Smooth muscle cell (in vitro differentiated cells): ENCODE measurements at regions not wholly inside any gene's neighbourhood (a gene's known extent, or its start where the extent isn't known, plus 50 kb on each side); places are given as distances from the start of the nearest gene placed in this dataset.

ENCODE experiments used
- DNase-seq: peaks from one replicate; lab custom pipeline; 2025; ENCODE audit not compliant: unreplicated experiment; lab: John Stamatoyannopoulos, UW
- H2AFZ ChIP-seq: fragments of 200-600 bp; sonication (generic); 2 replicates; pipeline ENCODE4 v1.6.0; 2016; ENCODE audit warnings: antibody characterized with exemption, low read depth, mild to moderate bottlenecking
- H3F3A ChIP-seq: fragments of 200-600 bp; sonication (generic); 2 replicates; pipeline ENCODE4 v1.6.0; 2017; ENCODE audit warnings: antibody characterized with exemption, low read depth
- H3K27ac ChIP-seq: fragments of 200-600 bp; sonication (generic); 2 replicates; pipeline ENCODE4 v1.5.1; 2016; ENCODE audit warnings: low read depth, mild to moderate bottlenecking
- H3K27me3 ChIP-seq: fragments of 200-600 bp; sonication (generic); 2 replicates; pipeline ENCODE4 v1.6.1; 2016; ENCODE audit warnings: low read depth, mild to moderate bottlenecking
- H3K36me3 ChIP-seq: fragments of 200-600 bp; sonication (generic); 2 replicates; pipeline ENCODE4 v1.5.1; 2016; ENCODE audit warnings: low read depth
- H3K4me1 ChIP-seq: fragments of 200-600 bp; sonication (generic); 2 replicates; pipeline ENCODE4 v1.5.1; 2016; ENCODE audit warnings: low read depth
- H3K4me2 ChIP-seq: fragments of 200-600 bp; sonication (generic); 2 replicates; pipeline ENCODE4 v1.6.0; 2016; ENCODE audit warnings: mild to moderate bottlenecking
- H3K4me3 ChIP-seq: fragments of 200-600 bp; sonication (generic); 2 replicates; pipeline ENCODE4 v1.5.1; 2016; ENCODE audit warnings: mild to moderate bottlenecking
- H3K79me2 ChIP-seq: fragments of 200-600 bp; sonication (generic); 2 replicates; pipeline ENCODE4 v1.6.0; 2016; ENCODE audit warnings: low read depth, mild to moderate bottlenecking
- H3K9ac ChIP-seq: fragments of 200-600 bp; sonication (generic); 2 replicates; pipeline ENCODE4 v1.6.0; 2016; ENCODE audit warnings: low read depth
- H3K9me3 ChIP-seq: fragments of 200-600 bp; sonication (generic); replicated peaks from 2 replicates; pipeline ENCODE4 v1.5.1; 2016; ENCODE audit warnings: low read depth
- H4K20me1 ChIP-seq: fragments of 200-600 bp; sonication (generic); 2 replicates; pipeline ENCODE4 v1.6.0; 2016; ENCODE audit warnings: low read depth
- WGBS: methylation state at CpG from one replicate; pipeline ENCODE4 v1.1.7; 2016; ENCODE audit warnings: low lambda C conversion rate; 5-methylcytosine and 5-hydroxymethylcytosine counted together
- TF ChIP-seq, protein P1 (sequence below): fragments of 200-600 bp; sonication (generic); IDR thresholded peaks from 2 replicates; pipeline ENCODE4 v1.5.1; 2017; ENCODE audit warnings: borderline replicate concordance, mild to moderate bottlenecking, antibody characterized with exemption; ENCODE audit not compliant: insufficient read depth, poor library complexity, severe bottlenecking

- Histone ChIP-seq H4K20me1 (no peaks in the 10 kb centered on the region), H3K4me2 (no peak overlapping the region), H3F3A (peaks cover 5% of the 10 kb centered on the region), H3K27me3 (no peaks in the 10 kb centered on the region), H3K9me3 (no peaks in the 10 kb centered on the region), H3K4me3 (no peak overlapping the region), H3K79me2 (no peaks in the 10 kb centered on the region), H3K36me3 (no peaks in the 10 kb centered on the region), H2AFZ (no peak overlapping the region), H3K27ac (peak overlapping the region; percentile 27), H3K4me1 (peaks cover 8% of the 10 kb centered on the region), H3K9ac (no peak overlapping the region)
- 67% methylated on average over 5 of the region's 5 CpGs for WGBS
- TF ChIP-seq, protein P1, sequence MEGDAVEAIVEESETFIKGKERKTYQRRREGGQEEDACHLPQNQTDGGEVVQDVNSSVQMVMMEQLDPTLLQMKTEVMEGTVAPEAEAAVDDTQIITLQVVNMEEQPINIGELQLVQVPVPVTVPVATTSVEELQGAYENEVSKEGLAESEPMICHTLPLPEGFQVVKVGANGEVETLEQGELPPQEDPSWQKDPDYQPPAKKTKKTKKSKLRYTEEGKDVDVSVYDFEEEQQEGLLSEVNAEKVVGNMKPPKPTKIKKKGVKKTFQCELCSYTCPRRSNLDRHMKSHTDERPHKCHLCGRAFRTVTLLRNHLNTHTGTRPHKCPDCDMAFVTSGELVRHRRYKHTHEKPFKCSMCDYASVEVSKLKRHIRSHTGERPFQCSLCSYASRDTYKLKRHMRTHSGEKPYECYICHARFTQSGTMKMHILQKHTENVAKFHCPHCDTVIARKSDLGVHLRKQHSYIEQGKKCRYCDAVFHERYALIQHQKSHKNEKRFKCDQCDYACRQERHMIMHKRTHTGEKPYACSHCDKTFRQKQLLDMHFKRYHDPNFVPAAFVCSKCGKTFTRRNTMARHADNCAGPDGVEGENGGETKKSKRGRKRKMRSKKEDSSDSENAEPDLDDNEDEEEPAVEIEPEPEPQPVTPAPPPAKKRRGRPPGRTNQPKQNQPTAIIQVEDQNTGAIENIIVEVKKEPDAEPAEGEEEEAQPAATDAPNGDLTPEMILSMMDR, result no peak
- DNase-seq, result no peak
Observed at GRCh38 chr7:108627476-108628051, 57.9 kb downstream of the DNAJB9 start.

DNA sequence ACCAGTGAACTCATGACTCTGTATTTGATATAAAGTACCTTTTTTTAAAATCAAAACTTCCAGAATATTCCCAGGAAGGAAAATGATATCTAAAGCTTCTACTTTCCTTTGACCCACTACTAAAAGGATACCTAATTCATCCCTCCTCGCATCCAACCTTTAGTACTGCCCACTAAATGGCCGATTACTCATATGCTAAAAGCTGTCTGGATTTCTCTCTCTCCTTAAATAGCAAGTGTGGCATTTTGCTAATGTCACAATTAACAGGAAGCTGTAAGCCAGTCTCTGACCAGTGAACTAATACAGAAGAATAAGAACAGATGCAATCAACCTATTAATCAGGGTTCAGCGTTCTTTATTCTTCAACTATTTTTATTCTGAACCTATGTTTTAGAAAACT lies 59.0 kb downstream of the DNAJB9 start:
- Histone ChIP-seq H3K4me3 (no peak overlapping the region), H3K27me3 (no peaks in the 10 kb centered on the region), H3F3A (peaks cover 5% of the 10 kb centered on the region), H3K9ac (no peak overlapping the region), H3K79me2 (no peaks in the 10 kb centered on the region), H3K9me3 (no peaks in the 10 kb centered on the region), H3K4me1 (peaks cover 8% of the 10 kb centered on the region), H4K20me1 (no peaks in the 10 kb centered on the region), H3K27ac (peak overlapping the region; percentile 27), H2AFZ (no peak overlapping the region), H3K36me3 (no peaks in the 10 kb centered on the region), H3K4me2 (peak overlapping the region; percentile 63)
- WGBS, result 44% methylated on average over 3 of the region's 3 CpGs
- no peak for DNase-seq
- TF ChIP-seq, protein P1, result no peak

GRCh38 chr7:108629651-108630400 lies 60.2 kb downstream of the DNAJB9 start:
- peak overlapping the region; percentile 36 for H2AFZ ChIP-seq
- 38% methylated on average over 2 of the region's 2 CpGs for WGBS
- H4K20me1 ChIP-seq, result no peaks in the 10 kb centered on the region
- H3K79me2 ChIP-seq, result no peaks in the 10 kb centered on the region
- no peak for DNase-seq
- no peak overlapping the region for H3K4me2 ChIP-seq
- H3F3A ChIP-seq, result peaks cover 5% of the 10 kb centered on the region
- H3K4me1 ChIP-seq, result peaks cover 8% of the 10 kb centered on the region
- no peaks in the 10 kb centered on the region for H3K27me3 ChIP-seq
- H3K36me3 ChIP-seq, result no peaks in the 10 kb centered on the region
- no peaks in the 10 kb centered on the region for H3K9me3 ChIP-seq
- H3K9ac ChIP-seq, result no peak overlapping the region
- no peak overlapping the region for H3K4me3 ChIP-seq
- TF ChIP-seq, protein P1, result no peak
- peak overlapping the region; percentile 35 for H3K27ac ChIP-seq
